ENCODE measurements at regions not wholly inside any gene's neighbourhood (a gene's known extent, or its start where the extent isn't known, plus 50 kb on each side); places are given as distances from the start of the nearest gene placed in this dataset.

DNA sequence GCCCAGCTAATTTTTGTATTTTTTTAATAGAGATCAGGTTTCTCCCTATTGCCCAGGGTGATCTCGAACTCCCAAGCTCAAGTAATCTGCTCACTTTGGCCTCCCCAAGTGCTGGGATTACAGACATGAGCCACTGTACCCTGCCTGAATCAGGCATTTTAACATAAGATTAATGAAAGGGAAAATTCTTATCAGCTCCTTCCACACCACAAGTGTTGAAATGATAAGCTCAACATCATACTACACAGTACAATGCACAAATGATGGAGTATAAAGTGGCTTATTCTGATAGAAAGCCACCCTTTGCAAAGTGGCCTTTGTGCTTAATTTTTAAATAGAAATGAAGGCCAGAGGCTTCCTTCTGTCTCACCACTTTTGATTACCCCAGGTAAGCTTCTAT, 71.3 kb upstream of the MCHR2 start:
- TF ChIP-seq, protein P1, sequence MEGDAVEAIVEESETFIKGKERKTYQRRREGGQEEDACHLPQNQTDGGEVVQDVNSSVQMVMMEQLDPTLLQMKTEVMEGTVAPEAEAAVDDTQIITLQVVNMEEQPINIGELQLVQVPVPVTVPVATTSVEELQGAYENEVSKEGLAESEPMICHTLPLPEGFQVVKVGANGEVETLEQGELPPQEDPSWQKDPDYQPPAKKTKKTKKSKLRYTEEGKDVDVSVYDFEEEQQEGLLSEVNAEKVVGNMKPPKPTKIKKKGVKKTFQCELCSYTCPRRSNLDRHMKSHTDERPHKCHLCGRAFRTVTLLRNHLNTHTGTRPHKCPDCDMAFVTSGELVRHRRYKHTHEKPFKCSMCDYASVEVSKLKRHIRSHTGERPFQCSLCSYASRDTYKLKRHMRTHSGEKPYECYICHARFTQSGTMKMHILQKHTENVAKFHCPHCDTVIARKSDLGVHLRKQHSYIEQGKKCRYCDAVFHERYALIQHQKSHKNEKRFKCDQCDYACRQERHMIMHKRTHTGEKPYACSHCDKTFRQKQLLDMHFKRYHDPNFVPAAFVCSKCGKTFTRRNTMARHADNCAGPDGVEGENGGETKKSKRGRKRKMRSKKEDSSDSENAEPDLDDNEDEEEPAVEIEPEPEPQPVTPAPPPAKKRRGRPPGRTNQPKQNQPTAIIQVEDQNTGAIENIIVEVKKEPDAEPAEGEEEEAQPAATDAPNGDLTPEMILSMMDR (IDR thresholded peaks at IDR 0.05) = no peak
- TF ChIP-seq POLR2A (IDR thresholded peaks at IDR 0.05) = no peak

All from tibial nerve (tissue), 3 donors.